ENCODE measurements at regions not wholly inside any gene's neighbourhood (a gene's known extent, or its start where the extent isn't known, plus 50 kb on each side); places are given as distances from the start of the nearest gene placed in this dataset.

GRCh38 chr20:58584881-58585752 lies 66.0 kb upstream of the STX16 start (continued):
- TF ChIP-seq ZBTB11 (CRISPR knock-in tag; IDR thresholded peaks at IDR 0.05), result no peak
- no peak for TF ChIP-seq EZH2 (IDR thresholded peaks at IDR 0.05; ENCODE audit: borderline replicate concordance, control insufficient read depth, low read depth, low read length)
- no peak for TF ChIP-seq SUPT20H (IDR thresholded peaks at IDR 0.05; ENCODE audit: borderline replicate concordance, control insufficient read depth, low read depth, low read length)
- no peak for TF ChIP-seq BCL11A (IDR thresholded peaks at IDR 0.05; ENCODE audit: low read depth, low read length)
- no peak for TF ChIP-seq PRDM15 (CRISPR knock-in tag; IDR thresholded peaks at IDR 0.05)
- TF ChIP-seq JUNB (IDR thresholded peaks at IDR 0.05), result no peak

Measured in GM12878 (cell line).